SU-DHL-6 (cell line): ENCODE measurements at regions not wholly inside any gene's neighbourhood (a gene's known extent, or its start where the extent isn't known, plus 50 kb on each side); places are given as distances from the start of the nearest gene placed in this dataset.

Experiments
- H2AFZ ChIP-seq: fragments of 200-600 bp; sonication (generic); 2 replicates; pipeline ENCODE4 v1.6.1; 2014; ENCODE audit warnings: low read depth, mild to moderate bottlenecking, moderate library complexity, mixed read lengths, antibody characterized with exemption, low read length; ENCODE audit not compliant: severe bottlenecking
- H3F3A ChIP-seq: fragments of 200-600 bp; shearing (Covaris generic); 2 replicates; pipeline ENCODE4 v1.6.0; 2016; ENCODE audit warnings: antibody characterized with exemption, mild to moderate bottlenecking; ENCODE audit not compliant: insufficient read depth
- H3K27ac ChIP-seq: fragments of 200-600 bp; sonication (generic); 2 replicates; pipeline ENCODE4 v1.5.1; 2016; ENCODE audit warnings: low read depth, mild to moderate bottlenecking, low read length, moderate library complexity, mixed read lengths
- H3K27me3 ChIP-seq: fragments of 200-600 bp; sonication (generic), shearing (Covaris generic); 2 replicates; pipeline ENCODE4 v1.6.0; 2014; ENCODE audit warnings: mild to moderate bottlenecking, low read length
- H3K36me3 ChIP-seq: fragments of 200-600 bp; sonication (generic); 2 replicates; pipeline ENCODE4 v1.6.1; 2014; ENCODE audit warnings: mild to moderate bottlenecking, low read length, mixed read lengths
- H3K4me2 ChIP-seq: fragments of 300-600, 200-600 bp; shearing (Covaris generic), sonication (generic); 2 replicates; pipeline ENCODE4 v1.6.0; 2014; ENCODE audit warnings: low read length, low read depth, mild to moderate bottlenecking; ENCODE audit not compliant: poor library complexity, severe bottlenecking
- H3K4me3 ChIP-seq: fragments of 200-600 bp; sonication (generic); 2 replicates; pipeline ENCODE4 v1.5.1; 2014; ENCODE audit warnings: antibody characterized with exemption, low read length, mild to moderate bottlenecking, mixed read lengths; ENCODE audit not compliant: insufficient read depth, poor library complexity, severe bottlenecking
- H3K79me2 ChIP-seq: fragments of 200-600 bp; sonication (generic); 2 replicates; pipeline ENCODE4 v1.6.1; 2014; ENCODE audit warnings: mild to moderate bottlenecking, low read length, moderate library complexity; ENCODE audit not compliant: insufficient read depth
- H3K9ac ChIP-seq: fragments of 200-600 bp; sonication (generic); 2 replicates; pipeline ENCODE4 v1.7.0; 2014; ENCODE audit warnings: mild to moderate bottlenecking, low read length
- H3K9me2 ChIP-seq: fragments of 200-600 bp; sonication (generic); replicated peaks from 2 replicates; pipeline ENCODE4 v1.6.1; 2014; ENCODE audit warnings: low read length; ENCODE audit not compliant: insufficient read depth
- H3K9me3 ChIP-seq: fragments of 200-600 bp; sonication (generic); 2 replicates; pipeline ENCODE4 v1.6.1; 2014; ENCODE audit warnings: low read length, mixed read lengths; ENCODE audit not compliant: insufficient read depth
- H4K20me1 ChIP-seq: fragments of 200-600 bp; sonication (generic); 2 replicates; pipeline ENCODE4 v1.6.1; 2014; ENCODE audit warnings: low read depth, mild to moderate bottlenecking, antibody characterized with exemption, low read length, moderate library complexity, mixed read lengths
- EZH2phosphoT487 ChIP-seq: fragments of 200-600 bp; sonication (generic), shearing (Covaris generic); conservative IDR thresholded peaks from 2 replicates; pipeline ENCODE4 v1.6.1; 2018; ENCODE audit warnings: mild to moderate bottlenecking, antibody characterized with exemption, low read length, moderate library complexity, mixed read lengths
- TF ChIP-seq, protein P1 (sequence below): fragments of 200-600 bp; sonication (generic); IDR thresholded peaks from one replicate; pipeline ENCODE4 v1.5.1; 2017; ENCODE audit warnings: antibody characterized with exemption, mild to moderate bottlenecking, low read length, moderate library complexity; ENCODE audit not compliant: insufficient read depth, poor library complexity, severe bottlenecking

DNA sequence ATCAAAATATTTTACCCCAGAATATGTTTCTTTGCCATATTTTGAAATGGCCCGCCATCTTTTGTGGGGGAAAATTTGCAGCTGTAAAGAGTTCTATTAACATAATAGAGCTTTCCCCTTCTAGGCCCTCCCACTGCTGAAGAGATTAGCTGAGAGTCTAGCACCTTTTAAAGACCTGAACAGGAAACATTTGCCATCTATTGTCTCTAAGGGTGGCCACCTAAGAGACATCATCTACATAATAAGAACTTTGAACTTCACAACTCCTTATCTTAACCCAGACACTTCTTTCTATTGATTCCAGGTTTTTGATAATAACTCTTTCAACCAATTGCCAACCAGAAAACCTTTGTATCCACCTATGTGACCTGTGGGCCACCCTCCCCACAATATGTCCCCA, 54.7 kb upstream of the TRPM1 start:
- Histone ChIP-seq H3K9me2 (no peaks in the 10 kb centered on the region), H3K9me3 (no peaks in the 10 kb centered on the region), H3K27me3 (no peaks in the 10 kb centered on the region), H3K36me3 (no peaks in the 10 kb centered on the region), H3K4me2 (no peak overlapping the region), H3K79me2 (no peaks in the 10 kb centered on the region), H2AFZ (no peak overlapping the region), H3F3A (no peaks in the 10 kb centered on the region), H4K20me1 (no peaks in the 10 kb centered on the region), H3K27ac (no peak overlapping the region), H3K9ac (no peak overlapping the region), H3K4me3 (no peak overlapping the region)
- TF ChIP-seq, protein P1, sequence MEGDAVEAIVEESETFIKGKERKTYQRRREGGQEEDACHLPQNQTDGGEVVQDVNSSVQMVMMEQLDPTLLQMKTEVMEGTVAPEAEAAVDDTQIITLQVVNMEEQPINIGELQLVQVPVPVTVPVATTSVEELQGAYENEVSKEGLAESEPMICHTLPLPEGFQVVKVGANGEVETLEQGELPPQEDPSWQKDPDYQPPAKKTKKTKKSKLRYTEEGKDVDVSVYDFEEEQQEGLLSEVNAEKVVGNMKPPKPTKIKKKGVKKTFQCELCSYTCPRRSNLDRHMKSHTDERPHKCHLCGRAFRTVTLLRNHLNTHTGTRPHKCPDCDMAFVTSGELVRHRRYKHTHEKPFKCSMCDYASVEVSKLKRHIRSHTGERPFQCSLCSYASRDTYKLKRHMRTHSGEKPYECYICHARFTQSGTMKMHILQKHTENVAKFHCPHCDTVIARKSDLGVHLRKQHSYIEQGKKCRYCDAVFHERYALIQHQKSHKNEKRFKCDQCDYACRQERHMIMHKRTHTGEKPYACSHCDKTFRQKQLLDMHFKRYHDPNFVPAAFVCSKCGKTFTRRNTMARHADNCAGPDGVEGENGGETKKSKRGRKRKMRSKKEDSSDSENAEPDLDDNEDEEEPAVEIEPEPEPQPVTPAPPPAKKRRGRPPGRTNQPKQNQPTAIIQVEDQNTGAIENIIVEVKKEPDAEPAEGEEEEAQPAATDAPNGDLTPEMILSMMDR, result no peak
- no peak for TF ChIP-seq EZH2phosphoT487

DNA sequence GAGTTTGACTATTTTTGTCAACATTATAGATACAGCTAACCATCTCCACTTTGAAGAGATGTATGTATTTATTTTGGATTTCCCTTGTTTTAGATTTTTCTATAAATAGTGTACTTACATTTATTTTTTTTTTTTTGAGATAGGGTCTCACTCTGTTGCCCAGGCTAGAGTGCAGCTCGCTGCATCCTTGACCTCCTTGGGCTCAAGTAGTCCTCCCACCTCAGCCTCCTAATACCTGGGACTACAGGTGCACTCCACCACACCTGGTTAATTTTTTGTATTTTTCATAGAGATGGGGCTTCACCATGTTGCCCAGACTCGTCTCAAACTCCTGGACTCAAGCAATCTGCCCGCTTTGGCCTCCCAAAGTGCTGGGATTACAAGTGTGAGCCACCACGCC, 55.3 kb upstream of the TRPM1 start:
- no peak overlapping the region for H3K9ac ChIP-seq
- no peaks in the 10 kb centered on the region for H3K9me3 ChIP-seq
- TF ChIP-seq, protein P1, result no peak
- TF ChIP-seq EZH2phosphoT487, result no peak
- H2AFZ ChIP-seq, result no peak overlapping the region
- no peaks in the 10 kb centered on the region for H3K79me2 ChIP-seq
- H3K27ac ChIP-seq, result no peak overlapping the region
- no peaks in the 10 kb centered on the region for H4K20me1 ChIP-seq
- H3K9me2 ChIP-seq, result no peaks in the 10 kb centered on the region
- H3K36me3 ChIP-seq, result no peaks in the 10 kb centered on the region
- H3F3A ChIP-seq, result no peaks in the 10 kb centered on the region
- no peak overlapping the region for H3K4me3 ChIP-seq
- no peak overlapping the region for H3K4me2 ChIP-seq
- no peaks in the 10 kb centered on the region for H3K27me3 ChIP-seq

DNA sequence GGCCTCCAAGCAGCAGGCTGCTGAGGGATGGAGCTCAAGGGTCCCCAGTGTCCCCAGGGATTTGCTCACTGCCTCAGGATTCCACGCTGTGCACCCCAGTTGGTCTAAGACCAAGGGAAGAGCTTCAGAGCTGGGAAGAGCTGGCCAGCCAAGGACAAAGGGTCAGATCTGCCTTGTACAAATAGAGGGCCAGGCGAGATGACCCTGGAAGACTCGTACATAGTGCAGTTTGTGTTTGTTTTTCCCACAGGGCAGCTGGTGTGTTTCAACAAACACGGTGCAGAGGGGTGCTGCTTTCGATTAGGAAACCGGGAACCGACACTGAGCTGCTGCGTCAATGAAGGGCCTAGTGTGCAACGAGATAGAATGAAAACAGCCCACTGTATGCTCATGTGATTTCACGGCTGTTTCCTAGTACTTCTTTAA, 56.1 kb upstream of the TRPM1 start:
- Histone ChIP-seq H3K36me3 (no peaks in the 10 kb centered on the region), H3K4me3 (no peak overlapping the region), H3K4me2 (no peak overlapping the region), H3K27ac (no peak overlapping the region), H3F3A (no peaks in the 10 kb centered on the region), H3K27me3 (no peaks in the 10 kb centered on the region), H3K9me3 (no peaks in the 10 kb centered on the region), H3K9me2 (no peaks in the 10 kb centered on the region), H4K20me1 (no peaks in the 10 kb centered on the region), H2AFZ (no peak overlapping the region), H3K9ac (no peak overlapping the region), H3K79me2 (no peaks in the 10 kb centered on the region)
- TF ChIP-seq EZH2phosphoT487, result no peak
- TF ChIP-seq, protein P1, result no peak
